Neural cell (in vitro differentiated cells): ENCODE measurements at regions not wholly inside any gene's neighbourhood (a gene's known extent, or its start where the extent isn't known, plus 50 kb on each side); places are given as distances from the start of the nearest gene placed in this dataset.

Source experiments
- CTCF ChIP-seq: fragments of 450-650 bp; IDR thresholded peaks from 2 replicates; pipeline ENCODE4 v1.5.1; 2014; ENCODE audit warnings: antibody characterized with exemption, mild to moderate bottlenecking, moderate library complexity; ENCODE audit not compliant: poor library complexity, severe bottlenecking
- POLR2AphosphoS5 ChIP-seq: IDR thresholded peaks from 2 replicates; pipeline ENCODE4 v1.6.1; 2012

GRCh38 chr5:57721226-57721625, 238.6 kb upstream of the ACTBL2 start:
- TF ChIP-seq CTCF (no peak), POLR2AphosphoS5 (no peak)
